ENCODE measurements at regions not wholly inside any gene's neighbourhood (a gene's known extent, or its start where the extent isn't known, plus 50 kb on each side); places are given as distances from the start of the nearest gene placed in this dataset.
"Not testable (repeated sequence)": the region's sequence is repeated elsewhere in the genome, so short reads cannot be mapped to it uniquely, and the experiment has no call there.

DNA sequence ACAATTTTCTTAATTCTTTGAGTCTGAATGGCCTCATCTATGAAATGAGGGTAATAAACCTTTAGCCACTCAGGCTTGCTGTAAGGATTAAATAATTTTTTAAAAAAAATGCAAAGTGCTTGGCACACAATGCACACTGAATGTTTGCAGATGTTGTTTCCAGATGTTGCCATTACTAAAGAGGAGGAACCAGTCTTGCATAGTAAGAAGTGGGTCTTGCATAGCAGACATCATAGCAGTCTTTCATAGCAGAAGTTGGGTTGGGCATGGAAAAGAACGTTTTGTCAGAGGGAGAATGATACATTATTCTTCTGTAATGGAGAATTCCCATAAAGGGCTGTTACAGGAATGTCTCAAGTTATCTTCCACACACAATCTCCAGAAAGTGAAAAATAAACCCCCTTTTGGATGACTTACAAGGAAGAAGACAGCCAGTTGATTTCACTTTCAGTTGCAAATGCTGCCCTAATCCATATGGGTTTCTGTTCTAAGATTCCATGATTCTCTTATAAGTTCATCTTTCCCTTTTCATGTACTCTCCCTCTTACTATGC lies 327.7 kb downstream of the SUCLG1 start:
- no peaks in the 10 kb centered on the region for H3K79me2 ChIP-seq (ENCODE audit: control insufficient read depth, low read length)
- H3K4me1 ChIP-seq (ENCODE audit: control insufficient read depth, low read length), result no peaks in the 10 kb centered on the region
- H3K27me3 ChIP-seq (ENCODE audit: control insufficient read depth, low read length), result no peaks in the 10 kb centered on the region
- no peaks in the 10 kb centered on the region for H3K36me3 ChIP-seq (ENCODE audit: control insufficient read depth, low read length)
- no peak overlapping the region for H3K4me3 ChIP-seq (ENCODE audit: low read length)
- H3K4me2 ChIP-seq (ENCODE audit: low read length), result no peak overlapping the region
- no peaks in the 10 kb centered on the region for H4K20me1 ChIP-seq (ENCODE audit: control insufficient read depth, insufficient read depth, low read depth, low read length)
- H3K27ac ChIP-seq (ENCODE audit: low read depth, low read length), result no peak overlapping the region
- TF ChIP-seq, protein P1, sequence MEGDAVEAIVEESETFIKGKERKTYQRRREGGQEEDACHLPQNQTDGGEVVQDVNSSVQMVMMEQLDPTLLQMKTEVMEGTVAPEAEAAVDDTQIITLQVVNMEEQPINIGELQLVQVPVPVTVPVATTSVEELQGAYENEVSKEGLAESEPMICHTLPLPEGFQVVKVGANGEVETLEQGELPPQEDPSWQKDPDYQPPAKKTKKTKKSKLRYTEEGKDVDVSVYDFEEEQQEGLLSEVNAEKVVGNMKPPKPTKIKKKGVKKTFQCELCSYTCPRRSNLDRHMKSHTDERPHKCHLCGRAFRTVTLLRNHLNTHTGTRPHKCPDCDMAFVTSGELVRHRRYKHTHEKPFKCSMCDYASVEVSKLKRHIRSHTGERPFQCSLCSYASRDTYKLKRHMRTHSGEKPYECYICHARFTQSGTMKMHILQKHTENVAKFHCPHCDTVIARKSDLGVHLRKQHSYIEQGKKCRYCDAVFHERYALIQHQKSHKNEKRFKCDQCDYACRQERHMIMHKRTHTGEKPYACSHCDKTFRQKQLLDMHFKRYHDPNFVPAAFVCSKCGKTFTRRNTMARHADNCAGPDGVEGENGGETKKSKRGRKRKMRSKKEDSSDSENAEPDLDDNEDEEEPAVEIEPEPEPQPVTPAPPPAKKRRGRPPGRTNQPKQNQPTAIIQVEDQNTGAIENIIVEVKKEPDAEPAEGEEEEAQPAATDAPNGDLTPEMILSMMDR (IDR thresholded peaks at IDR 0.05; ENCODE audit: low read depth, low read length, poor library complexity, severe bottlenecking), result no peak
- no peak for TF ChIP-seq EZH2phosphoT487 (IDR thresholded peaks at IDR 0.05; ENCODE audit: borderline replicate concordance, low read length)
- no peaks in the 10 kb centered on the region for H3F3A ChIP-seq (ENCODE audit: control insufficient read depth, insufficient read depth)
- no peaks in the 10 kb centered on the region; the same call in 1 of the 2 replicates for H3K9me3 ChIP-seq (ENCODE audit: control insufficient read depth, insufficient read depth, low read length)
- H3K9me2 ChIP-seq (replicated peaks; ENCODE audit: control insufficient read depth, low read length), result no peaks in the 10 kb centered on the region

GRCh38 chr2:84129018-84129417 lies 330.1 kb downstream of the SUCLG1 start:
- Histone ChIP-seq H3K36me3 (ENCODE audit: control insufficient read depth, low read length) (no peaks in the 10 kb centered on the region), H3K27ac (ENCODE audit: low read depth, low read length) (no peak overlapping the region), H3K9me3 (ENCODE audit: control insufficient read depth, insufficient read depth, low read length) (no peaks in the 10 kb centered on the region; the same call in 1 of the 2 replicates), H3K79me2 (ENCODE audit: control insufficient read depth, low read length) (no peaks in the 10 kb centered on the region), H3K4me1 (ENCODE audit: control insufficient read depth, low read length) (no peaks in the 10 kb centered on the region), H3K27me3 (ENCODE audit: control insufficient read depth, low read length) (no peaks in the 10 kb centered on the region), H3K9me2 (replicated peaks; ENCODE audit: control insufficient read depth, low read length) (no peaks in the 10 kb centered on the region), H3F3A (ENCODE audit: control insufficient read depth, insufficient read depth) (no peaks in the 10 kb centered on the region), H4K20me1 (ENCODE audit: control insufficient read depth, insufficient read depth, low read depth, low read length) (no peaks in the 10 kb centered on the region), H3K4me2 (ENCODE audit: low read length) (no peak overlapping the region), H3K4me3 (ENCODE audit: low read length) (no peak overlapping the region)
- no peak for TF ChIP-seq EZH2phosphoT487 (IDR thresholded peaks at IDR 0.05; ENCODE audit: borderline replicate concordance, low read length)
- TF ChIP-seq, protein P1 (IDR thresholded peaks at IDR 0.05; ENCODE audit: low read depth, low read length, poor library complexity, severe bottlenecking), result no peak

DNA sequence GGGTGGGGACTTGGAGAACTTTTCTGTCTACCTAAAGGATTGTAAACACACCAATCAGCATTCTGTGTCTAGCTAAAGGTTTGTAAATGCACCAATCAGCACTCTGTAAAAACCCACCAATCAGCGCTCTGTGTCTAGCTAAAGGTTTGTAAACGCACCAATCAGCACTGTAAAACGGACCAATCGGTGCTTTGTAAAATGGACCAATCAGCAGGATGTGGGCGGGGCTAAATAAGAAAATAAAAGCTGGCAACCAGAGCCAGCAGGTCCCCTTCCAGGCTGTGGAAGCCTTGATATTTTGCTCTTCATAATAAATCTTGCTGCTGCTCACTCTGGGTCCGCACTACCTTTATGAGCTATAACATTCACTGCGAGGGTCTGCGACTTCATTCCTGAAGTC lies 331.3 kb downstream of the SUCLG1 start:
- H3K27ac ChIP-seq (ENCODE audit: low read depth, low read length); H3K4me1 ChIP-seq (ENCODE audit: control insufficient read depth, low read length); H3K4me2 ChIP-seq (ENCODE audit: low read length): not testable (repeated sequence)

GRCh38 chr2:84126530-84126929 lies 332.6 kb downstream of the SUCLG1 start:
- no peaks in the 10 kb centered on the region for H3K79me2 ChIP-seq (ENCODE audit: control insufficient read depth, low read length)
- no peaks in the 10 kb centered on the region for H3K27me3 ChIP-seq (ENCODE audit: control insufficient read depth, low read length)
- H3K4me3 ChIP-seq (ENCODE audit: low read length), result no peak overlapping the region
- H3F3A ChIP-seq (ENCODE audit: control insufficient read depth, insufficient read depth), result no peaks in the 10 kb centered on the region
- no peaks in the 10 kb centered on the region for H3K4me1 ChIP-seq (ENCODE audit: control insufficient read depth, low read length)
- TF ChIP-seq EZH2phosphoT487 (IDR thresholded peaks at IDR 0.05; ENCODE audit: borderline replicate concordance, low read length), result no peak
- TF ChIP-seq, protein P1 (IDR thresholded peaks at IDR 0.05; ENCODE audit: low read depth, low read length, poor library complexity, severe bottlenecking), result no peak
- no peak overlapping the region for H3K4me2 ChIP-seq (ENCODE audit: low read length)
- no peak overlapping the region for H3K27ac ChIP-seq (ENCODE audit: low read depth, low read length)
- H3K9me2 ChIP-seq (replicated peaks; ENCODE audit: control insufficient read depth, low read length), result no peaks in the 10 kb centered on the region
- H3K9me3 ChIP-seq (ENCODE audit: control insufficient read depth, insufficient read depth, low read length), result no peaks in the 10 kb centered on the region; the same call in 1 of the 2 replicates
- H4K20me1 ChIP-seq (ENCODE audit: control insufficient read depth, insufficient read depth, low read depth, low read length), result no peaks in the 10 kb centered on the region
- H3K36me3 ChIP-seq (ENCODE audit: control insufficient read depth, low read length), result no peaks in the 10 kb centered on the region

More for the DNA sequence above, 331.3 kb downstream of the SUCLG1 start:
- not testable (repeated sequence) for H3K79me2 ChIP-seq (ENCODE audit: control insufficient read depth, low read length); H3F3A ChIP-seq (ENCODE audit: control insufficient read depth, insufficient read depth); H3K36me3 ChIP-seq (ENCODE audit: control insufficient read depth, low read length); H3K9me2 ChIP-seq (replicated peaks; ENCODE audit: control insufficient read depth, low read length); H3K4me3 ChIP-seq (ENCODE audit: low read length); H3K9me3 ChIP-seq (ENCODE audit: control insufficient read depth, insufficient read depth, low read length); H4K20me1 ChIP-seq (ENCODE audit: control insufficient read depth, insufficient read depth, low read depth, low read length); H3K27me3 ChIP-seq (ENCODE audit: control insufficient read depth, low read length)

All from DOHH2 (cell line).